Stimulated activated CD4-positive, alpha-beta T cell treated with anti-CD3 and anti-CD28 coated beads, TNF-alpha, amount 100 ng/mL, for 4 hours (primary cell): ENCODE measurements at regions not wholly inside any gene's neighbourhood (a gene's known extent, or its start where the extent isn't known, plus 50 kb on each side); places are given as distances from the start of the nearest gene placed in this dataset.
A peak's percentile ranks its signal among the peaks of the same experiment; 100 is the strongest.
"Not testable (repeated sequence)": the region's sequence is repeated elsewhere in the genome, so short reads cannot be mapped to it uniquely, and the experiment has no call there.

Experiments
- DNase-seq, 3 experiments: peaks; one replicate each; pipeline ENCODE4 v3.0.0-alpha.2; 2020; ENCODE audit warnings: low read depth in 3 of 3

GRCh38 chr12:4156317-4156716 lies 117.2 kb upstream of the CCND2 start:
- DNase-seq: no peak

GRCh38 chr12:4154672-4155225 lies 118.8 kb upstream of the CCND2 start:
- DNase-seq: no peak

- DNase-seq: peak in 2 of 3 experiments; percentile 31 to 67
These were observed 120.1 kb upstream of the CCND2 start for GRCh38 chr12:4153343-4153892.

GRCh38 chr12:4152145-4152795 lies 121.3 kb upstream of the CCND2 start:
- no peak for DNase-seq

GRCh38 chr12:4151362-4152121 lies 122.0 kb upstream of the CCND2 start:
- no peak for DNase-seq

GRCh38 chr12:4150355-4150754 lies 123.2 kb upstream of the CCND2 start:
- not testable (repeated sequence) for DNase-seq

GRCh38 chr12:4148418-4149056 lies 125.0 kb upstream of the CCND2 start:
- DNase-seq: peak in 2 of 3 experiments; percentile 13 to 41

GRCh38 chr12:4147031-4147481 lies 126.5 kb upstream of the CCND2 start:
- no peak for DNase-seq

- DNase-seq: peak; percentile 24 to 46 (median 46)
These were observed 127.3 kb upstream of the CCND2 start for GRCh38 chr12:4145990-4146859.

- DNase-seq: no peak
These were observed 128.9 kb upstream of the CCND2 start for GRCh38 chr12:4144676-4145075.

- DNase-seq: no peak
These were observed 129.7 kb upstream of the CCND2 start for GRCh38 chr12:4143896-4144295.

GRCh38 chr12:4141348-4142270 lies 132.0 kb upstream of the CCND2 start:
- no peak for DNase-seq

GRCh38 chr12:4140581-4141301 lies 132.8 kb upstream of the CCND2 start:
- DNase-seq: no peak

GRCh38 chr12:4139191-4139590 lies 134.4 kb upstream of the CCND2 start:
- no peak for DNase-seq

GRCh38 chr12:4138532-4138931 lies 135.0 kb upstream of the CCND2 start:
- not testable (repeated sequence) for DNase-seq

GRCh38 chr12:4138051-4138450 lies 135.5 kb upstream of the CCND2 start:
- no peak for DNase-seq

GRCh38 chr12:4137441-4137840 lies 136.1 kb upstream of the CCND2 start:
- DNase-seq: no peak

GRCh38 chr12:4137015-4137414 lies 136.5 kb upstream of the CCND2 start:
- no peak for DNase-seq

- DNase-seq: no peak
These were observed 137.5 kb upstream of the CCND2 start for GRCh38 chr12:4135919-4136605.
